H1 (cell line): ENCODE measurements at regions not wholly inside any gene's neighbourhood (a gene's known extent, or its start where the extent isn't known, plus 50 kb on each side); places are given as distances from the start of the nearest gene placed in this dataset.

Experiments
- CTCF ChIA-PET: fragments of 300-600 bp; sonication (Branson Sonifier 250); formaldehyde crosslinking; loops from one replicate; lab custom pipeline; 2021; ENCODE audit not compliant: partially characterized antibody; lab: Charles Lee
- POLR2A ChIA-PET: fragments of 300-600 bp; sonication (Branson Sonifier 250); formaldehyde crosslinking; loops from one replicate; lab custom pipeline; 2021; ENCODE audit warnings: inconsistent platforms; ENCODE audit not compliant: partially characterized antibody; lab: Charles Lee
- DNase-seq, 2 experiments: peaks; one replicate each; pipeline versions ENCODE4 v3.0.0 to v3.0.0-alpha.2; 2010 to 2022; ENCODE audit warnings: low spot score in 2 of 2, low read depth in 1 of 2, mixed read lengths in 1 of 2
- FAIRE-seq: peaks from 2 replicates; lab custom pipeline; 2011; peaks lifted over from hg19 to GRCh38; lab: Jason Lieb, UNC
- H2AFZ ChIP-seq: 2 replicates; pipeline ENCODE4 v1.8.1; 2012; ENCODE audit warnings: low read length, inconsistent platforms
- H2AK5ac ChIP-seq: 2 replicates; pipeline ENCODE4 v1.6.1; 2013; ENCODE audit warnings: low read depth, low read length
- H2BK120ac ChIP-seq: replicated peaks from 2 replicates; pipeline ENCODE3; 2013; ENCODE audit warnings: low read depth, low read length, inconsistent platforms
- H2BK12ac ChIP-seq: 2 replicates; pipeline ENCODE4 v1.6.1; 2013; ENCODE audit warnings: low read depth, low read length
- H2BK15ac ChIP-seq: 2 replicates; pipeline ENCODE4 v1.6.1; 2013; ENCODE audit warnings: low read length
- H2BK20ac ChIP-seq: 2 replicates; pipeline ENCODE4 v1.6.1; 2013; ENCODE audit warnings: low read length
- H2BK5ac ChIP-seq: 2 replicates; pipeline ENCODE4 v1.6.1; 2013; ENCODE audit warnings: low read depth, low read length
- H3K14ac ChIP-seq: 2 replicates; pipeline ENCODE4 v1.6.1; 2013; ENCODE audit warnings: inconsistent platforms; ENCODE audit not compliant: insufficient read length
- H3K18ac ChIP-seq: 2 replicates; pipeline ENCODE4 v1.6.1; 2013; ENCODE audit warnings: low read length; ENCODE audit errors: extremely low read depth
- H3K23ac ChIP-seq: 2 replicates; pipeline ENCODE4 v1.6.1; 2013; ENCODE audit warnings: inconsistent platforms; ENCODE audit not compliant: insufficient read length
- H3K23me2 ChIP-seq: 2 replicates; pipeline ENCODE4 v1.6.1; 2013; ENCODE audit warnings: low read depth, low read length
- H3K27ac ChIP-seq: 2 replicates; pipeline ENCODE4 v1.6.1; 2011; ENCODE audit warnings: low read depth, low read length, inconsistent platforms
- H3K27me3 ChIP-seq, 4 experiments: replicated peaks in 1 of 4; 1 replicate in 1 of 4; 2 replicates in 3 of 4; pipeline versions ENCODE4 v1.6.1 to v1.8.1; 2011 to 2013; ENCODE audit warnings: low read length in 3 of 4, mild to moderate bottlenecking in 3 of 4, inconsistent platforms in 2 of 4, mixed read lengths in 2 of 4, moderate library complexity in 1 of 4; ENCODE audit not compliant: control insufficient read depth in 3 of 4, insufficient read depth in 3 of 4; ENCODE audit errors: extremely low read depth in 1 of 4
- H3K36me3 ChIP-seq, 4 experiments: 2 replicates each; pipeline versions ENCODE4 v1.6.1 to v1.8.1; 2011 to 2013; ENCODE audit warnings: mild to moderate bottlenecking in 4 of 4, low read length in 3 of 4, moderate library complexity in 2 of 4, control low read depth in 1 of 4, inconsistent platforms in 1 of 4; ENCODE audit not compliant: insufficient read depth in 4 of 4, control insufficient read depth in 2 of 4
- H3K4ac ChIP-seq: replicated peaks from 2 replicates; pipeline ENCODE3; 2013; ENCODE audit warnings: low read length, low read depth, mixed read lengths, inconsistent platforms; ENCODE audit not compliant: insufficient read length
- H3K4me1 ChIP-seq, 4 experiments: replicated peaks in 1 of 4; 1 replicate in 1 of 4; 2 replicates in 3 of 4; pipeline versions ENCODE4 v1.6.1 to v1.8.1; 2011 to 2013; ENCODE audit warnings: low read length in 3 of 4, inconsistent platforms in 2 of 4, mixed read lengths in 1 of 4; ENCODE audit not compliant: insufficient read depth in 4 of 4, control insufficient read depth in 3 of 4
- H3K4me2 ChIP-seq, 2 experiments: 2 replicates each; pipeline versions ENCODE4 v1.6.1 to v1.8.1; 2011 to 2013; ENCODE audit warnings: low read depth in 2 of 2, low read length in 2 of 2, control low read depth in 1 of 2, inconsistent platforms in 1 of 2, mild to moderate bottlenecking in 1 of 2; ENCODE audit not compliant: insufficient read depth in 1 of 2
- H3K4me3 ChIP-seq, 4 experiments: fragments of 200-600, 300-600 bp in 1 of 4; sonication (generic), shearing (Covaris generic), sonication (Bioruptor Twin) in 1 of 4; 2 replicates each; pipeline versions ENCODE4 v1.5.1 to v1.8.1; 2011 to 2016; ENCODE audit warnings: low read length in 4 of 4, low read depth in 3 of 4, control low read depth in 2 of 4, inconsistent platforms in 2 of 4, mild to moderate bottlenecking in 2 of 4, mixed read lengths in 1 of 4, moderate library complexity in 1 of 4; ENCODE audit not compliant: insufficient read depth in 2 of 4; ENCODE audit errors: extremely low read depth in 1 of 4
- H3K56ac ChIP-seq: replicated peaks from 2 replicates; pipeline ENCODE3; 2013; ENCODE audit warnings: low read depth, mild to moderate bottlenecking, mixed read lengths, low read length, inconsistent platforms; ENCODE audit not compliant: insufficient read length
- H3K79me1 ChIP-seq: 2 replicates; pipeline ENCODE4 v1.6.1; 2013; ENCODE audit warnings: low read depth, low read length, control low read depth
- H3K79me2 ChIP-seq, 2 experiments: 2 replicates each; pipeline versions ENCODE4 v1.6.1 to v1.8.1; 2012 to 2013; ENCODE audit warnings: low read length in 2 of 2, mild to moderate bottlenecking in 2 of 2, inconsistent platforms in 1 of 2; ENCODE audit not compliant: insufficient read depth in 2 of 2, control insufficient read depth in 1 of 2
- H3K9ac ChIP-seq, 4 experiments: replicated peaks in 1 of 4; 1 replicate in 1 of 4; 2 replicates in 3 of 4; pipeline versions ENCODE4 v1.6.1 to v1.8.1; 2011 to 2013; ENCODE audit warnings: low read depth in 3 of 4, low read length in 3 of 4, control low read depth in 2 of 4, mild to moderate bottlenecking in 2 of 4, moderate library complexity in 2 of 4, inconsistent platforms in 1 of 4; ENCODE audit errors: extremely low read depth in 1 of 4
- H3K9me3 ChIP-seq, 2 experiments: 2 replicates each; pipeline versions ENCODE4 v1.6.1 to v1.8.1; 2012 to 2013; ENCODE audit warnings: mild to moderate bottlenecking in 2 of 2, moderate library complexity in 2 of 2, control low read depth in 1 of 2, inconsistent platforms in 1 of 2, low read depth in 1 of 2, low read length in 1 of 2, mixed read lengths in 1 of 2; ENCODE audit not compliant: insufficient read depth in 2 of 2
- H4K20me1 ChIP-seq, 2 experiments: replicated peaks in 1 of 2; 2 replicates each; pipeline versions ENCODE3 to v1.8.1; 2011 to 2013; ENCODE audit warnings: inconsistent platforms in 2 of 2, low read length in 2 of 2, mild to moderate bottlenecking in 1 of 2; ENCODE audit not compliant: insufficient read depth in 2 of 2, control insufficient read depth in 1 of 2
- H4K5ac ChIP-seq: 2 replicates; pipeline ENCODE4 v1.6.1; 2013; ENCODE audit warnings: low read length, low read depth, mixed read lengths, inconsistent platforms; ENCODE audit not compliant: insufficient read length
- H4K8ac ChIP-seq: 2 replicates; pipeline ENCODE4 v1.8.0; 2013; ENCODE audit warnings: mild to moderate bottlenecking, moderate library complexity, low read length, inconsistent platforms; ENCODE audit not compliant: insufficient read depth; ENCODE audit errors: extremely low read depth
- H4K91ac ChIP-seq: replicated peaks from 2 replicates; pipeline ENCODE3; 2013; ENCODE audit warnings: low read length, mixed read lengths, inconsistent platforms; ENCODE audit not compliant: insufficient read length
- CTCF ChIP-seq, 3 experiments: IDR thresholded peaks; 1 replicate in 2 of 3; 2 replicates in 1 of 3; pipeline versions ENCODE4 v1.5.1 to v1.6.1; 2011; ENCODE audit warnings: low read length in 3 of 3, mild to moderate bottlenecking in 3 of 3, inconsistent platforms in 2 of 3, low read depth in 1 of 3, moderate library complexity in 1 of 3; ENCODE audit not compliant: insufficient read depth in 1 of 3; ENCODE audit errors: control extremely low read depth in 1 of 3
- POLR2A ChIP-seq, 2 experiments: IDR thresholded peaks; 1 replicate in 1 of 2; 2 replicates in 1 of 2; pipeline ENCODE4 v1.6.1; 2011; ENCODE audit warnings: low read depth in 2 of 2, low read length in 2 of 2, mild to moderate bottlenecking in 2 of 2; ENCODE audit errors: control extremely low read depth in 1 of 2
- POU5F1 ChIP-seq: IDR thresholded peaks from 2 replicates; pipeline ENCODE4 v1.6.1; 2011; ENCODE audit warnings: low read depth, mild to moderate bottlenecking, low read length, moderate library complexity
- RBBP5 ChIP-seq: IDR thresholded peaks from 2 replicates; pipeline ENCODE4 v1.7.1; 2012; ENCODE audit warnings: low read depth, mild to moderate bottlenecking, inconsistent platforms, low read length, moderate library complexity, borderline replicate concordance
- WGBS, 2 experiments: shearing (Covaris generic) in 1 of 2; methylation state at CpG; one replicate each; pipeline versions ENCODE4 v1.1.6 to v1.1.7; 2013 to 2015; ENCODE audit warnings: low lambda C conversion rate in 2 of 2, mixed read lengths in 2 of 2, inconsistent platforms in 1 of 2, low coverage in 1 of 2, missing lambda C conversion rate in 1 of 2; ENCODE audit not compliant: insufficient replicate concordance in 2 of 2, insufficient coverage in 1 of 2, insufficient read length in 1 of 2; ENCODE audit errors: extremely low coverage in 1 of 2, missing lambda C conversion rate in 1 of 2; 5-methylcytosine and 5-hydroxymethylcytosine counted together
- TF ChIP-seq, protein P1 (sequence below): IDR thresholded peaks from 2 replicates; pipeline ENCODE4 v1.6.1; 2012; ENCODE audit warnings: low read length, inconsistent platforms

DNA sequence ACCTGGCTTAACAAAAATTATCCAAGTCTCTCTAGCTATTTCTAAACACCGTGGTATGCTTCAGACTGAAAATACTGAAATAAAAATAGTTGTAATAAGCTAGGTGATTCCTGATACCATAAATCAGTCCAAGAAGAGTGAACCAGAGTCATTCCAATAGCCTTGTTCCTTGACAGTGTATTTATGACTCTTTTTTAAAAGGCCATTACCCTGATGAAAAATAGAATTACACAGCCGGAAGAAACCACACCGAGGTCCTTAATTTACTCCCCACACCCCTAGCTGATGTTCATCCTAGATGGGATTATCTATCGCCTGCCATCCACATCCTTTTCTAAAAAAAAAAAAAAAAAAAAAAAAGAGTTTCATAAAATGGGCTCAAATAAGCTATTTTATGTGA, 457.6 kb upstream of the GRAMD2B start:
- POLR2A ChIA-PET: no interaction called here
- H4K20me1 ChIP-seq: no peaks in the 10 kb centered on the region
- H3K9me3 ChIP-seq: no peaks in the 10 kb centered on the region
- H3K23me2 ChIP-seq: no peaks in the 10 kb centered on the region
- no peaks in the 10 kb centered on the region for H3K79me2 ChIP-seq
- H4K8ac ChIP-seq: no peak overlapping the region
- no peak overlapping the region for H3K4me3 ChIP-seq
- H3K79me1 ChIP-seq: no peaks in the 10 kb centered on the region
- CTCF ChIA-PET: no interaction called here
- no peak overlapping the region for H2BK20ac ChIP-seq
- no peak overlapping the region for H3K56ac ChIP-seq
- H2BK15ac ChIP-seq: no peak overlapping the region
- H4K91ac ChIP-seq: no peak overlapping the region
- no peak overlapping the region for H3K4me2 ChIP-seq
- H2AK5ac ChIP-seq: no peak overlapping the region
- H3K4me1 ChIP-seq: no peaks in the 10 kb centered on the region
- H3K14ac ChIP-seq: no peak overlapping the region
- no peak overlapping the region for H3K23ac ChIP-seq
- DNase-seq: no peak
- no peaks in the 10 kb centered on the region for H3K27me3 ChIP-seq
- H2BK120ac ChIP-seq: no peak overlapping the region
- H3K4ac ChIP-seq: no peak overlapping the region
- no peak overlapping the region for H3K18ac ChIP-seq
- H3K36me3 ChIP-seq: no peaks in the 10 kb centered on the region
- TF ChIP-seq POU5F1 (no peak), CTCF (IDR thresholded peaks at IDR 0.05; ENCODE audit: control extremely low read depth in 1 of 3, insufficient read depth in 1 of 3, low read depth in 1 of 3, low read length in 3 of 3) (no peak), RBBP5 (no peak), POLR2A (IDR thresholded peaks at IDR 0.05; ENCODE audit: control extremely low read depth in 1 of 2, low read depth in 2 of 2, low read length in 2 of 2) (no peak)
- TF ChIP-seq, protein P1, sequence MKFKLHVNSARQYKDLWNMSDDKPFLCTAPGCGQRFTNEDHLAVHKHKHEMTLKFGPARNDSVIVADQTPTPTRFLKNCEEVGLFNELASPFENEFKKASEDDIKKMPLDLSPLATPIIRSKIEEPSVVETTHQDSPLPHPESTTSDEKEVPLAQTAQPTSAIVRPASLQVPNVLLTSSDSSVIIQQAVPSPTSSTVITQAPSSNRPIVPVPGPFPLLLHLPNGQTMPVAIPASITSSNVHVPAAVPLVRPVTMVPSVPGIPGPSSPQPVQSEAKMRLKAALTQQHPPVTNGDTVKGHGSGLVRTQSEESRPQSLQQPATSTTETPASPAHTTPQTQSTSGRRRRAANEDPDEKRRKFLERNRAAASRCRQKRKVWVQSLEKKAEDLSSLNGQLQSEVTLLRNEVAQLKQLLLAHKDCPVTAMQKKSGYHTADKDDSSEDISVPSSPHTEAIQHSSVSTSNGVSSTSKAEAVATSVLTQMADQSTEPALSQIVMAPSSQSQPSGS: no peak
- no peak for FAIRE-seq
- 90% methylated on average over 4 of the region's 4 CpGs; no CpG with 5 or more reads in 1 of the 2 experiments for WGBS, 2 experiments
- H2BK12ac ChIP-seq: no peak overlapping the region
- H2AFZ ChIP-seq: no peak overlapping the region
- H4K5ac ChIP-seq: no peak overlapping the region
- no peak overlapping the region for H3K27ac ChIP-seq
- H3K9ac ChIP-seq: no peak overlapping the region
- H2BK5ac ChIP-seq: no peak overlapping the region
